Cardiac fibroblast (primary cell): ENCODE measurements at regions not wholly inside any gene's neighbourhood (a gene's known extent, or its start where the extent isn't known, plus 50 kb on each side); places are given as distances from the start of the nearest gene placed in this dataset.

Experiments
- DNase-seq, 2 donors: peaks; one replicate each; pipeline versions ENCODE4 v3.0.0 to v3.0.0-alpha.2; 2010; ENCODE audit warnings: low read depth in 2 of 2
- H3K4me3 ChIP-seq, 2 donors: replicated peaks in 1 of 2; 1 replicate in 1 of 2; 2 replicates in 1 of 2; pipeline ENCODE4 v1.5.1; 2011; ENCODE audit warnings: low read depth in 2 of 2, low read length in 2 of 2, mild to moderate bottlenecking in 2 of 2, moderate library complexity in 1 of 2
- CTCF ChIP-seq: IDR thresholded peaks from one replicate; pipeline ENCODE4 v1.5.1; 2011; ENCODE audit warnings: low read depth, mild to moderate bottlenecking, low read length, inconsistent platforms

GRCh38 chr10:91012502-91012901, 91.6 kb upstream of the ANKRD1 start:
- H3K4me3 ChIP-seq, result no peak overlapping the region
- peak in 1 of 2 donors; percentile 28 for DNase-seq
- TF ChIP-seq CTCF, result no peak

GRCh38 chr10:91013985-91014384, 93.1 kb upstream of the ANKRD1 start:
- no peak for DNase-seq
- H3K4me3 ChIP-seq, result no peak overlapping the region
- no peak for TF ChIP-seq CTCF

GRCh38 chr10:91017198-91017597, 96.3 kb upstream of the ANKRD1 start:
- H3K4me3 ChIP-seq, result no peak overlapping the region
- no peak for TF ChIP-seq CTCF
- DNase-seq, result no peak

- no peak for TF ChIP-seq CTCF
- DNase-seq, result no peak
- H3K4me3 ChIP-seq, result no peak overlapping the region
Measured at GRCh38 chr10:91021901-91022300, 101.0 kb upstream of the ANKRD1 start.

GRCh38 chr10:91022390-91022789, 101.5 kb upstream of the ANKRD1 start:
- peak in 1 of 2 donors; percentile 39 for DNase-seq

GRCh38 chr10:91022924-91023699, 102.2 kb upstream of the ANKRD1 start:
- no peak overlapping the region for H3K4me3 ChIP-seq
- no peak for TF ChIP-seq CTCF
- peak; percentile 18 to 70 for DNase-seq

More at GRCh38 chr10:91022390-91022789, 101.5 kb upstream of the ANKRD1 start:
- TF ChIP-seq CTCF, result no peak
- no peak overlapping the region for H3K4me3 ChIP-seq
